ENCODE measurements at regions not wholly inside any gene's neighbourhood (a gene's known extent, or its start where the extent isn't known, plus 50 kb on each side); places are given as distances from the start of the nearest gene placed in this dataset.

GRCh38 chr3:70822669-70823068 is 510.2 kb upstream of the MDFIC2 start:
- H3K4me3 Mint-ChIP-seq (ENCODE audit: low read depth), result no peak overlapping the region
- no peak overlapping the region for H3K27ac Mint-ChIP-seq
- no peaks in the 10 kb centered on the region for H3K36me3 Mint-ChIP-seq (ENCODE audit: insufficient read depth)
- H3K9me3 Mint-ChIP-seq (ENCODE audit: low read depth), result peaks cover 3% of the 10 kb centered on the region
- H3K27me3 Mint-ChIP-seq, result no peaks in the 10 kb centered on the region
- TF ChIP-seq, protein P1, sequence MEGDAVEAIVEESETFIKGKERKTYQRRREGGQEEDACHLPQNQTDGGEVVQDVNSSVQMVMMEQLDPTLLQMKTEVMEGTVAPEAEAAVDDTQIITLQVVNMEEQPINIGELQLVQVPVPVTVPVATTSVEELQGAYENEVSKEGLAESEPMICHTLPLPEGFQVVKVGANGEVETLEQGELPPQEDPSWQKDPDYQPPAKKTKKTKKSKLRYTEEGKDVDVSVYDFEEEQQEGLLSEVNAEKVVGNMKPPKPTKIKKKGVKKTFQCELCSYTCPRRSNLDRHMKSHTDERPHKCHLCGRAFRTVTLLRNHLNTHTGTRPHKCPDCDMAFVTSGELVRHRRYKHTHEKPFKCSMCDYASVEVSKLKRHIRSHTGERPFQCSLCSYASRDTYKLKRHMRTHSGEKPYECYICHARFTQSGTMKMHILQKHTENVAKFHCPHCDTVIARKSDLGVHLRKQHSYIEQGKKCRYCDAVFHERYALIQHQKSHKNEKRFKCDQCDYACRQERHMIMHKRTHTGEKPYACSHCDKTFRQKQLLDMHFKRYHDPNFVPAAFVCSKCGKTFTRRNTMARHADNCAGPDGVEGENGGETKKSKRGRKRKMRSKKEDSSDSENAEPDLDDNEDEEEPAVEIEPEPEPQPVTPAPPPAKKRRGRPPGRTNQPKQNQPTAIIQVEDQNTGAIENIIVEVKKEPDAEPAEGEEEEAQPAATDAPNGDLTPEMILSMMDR (IDR thresholded peaks at IDR 0.05; ENCODE audit: unreplicated experiment), result no peak
- DNase-seq (ENCODE audit: low spot score, unreplicated experiment), result no peak
- H3K4me1 Mint-ChIP-seq (ENCODE audit: low read depth), result peaks cover 4% of the 10 kb centered on the region

GRCh38 chr3:70821602-70822001 is 509.2 kb upstream of the MDFIC2 start:
- no peak overlapping the region for H3K27ac Mint-ChIP-seq
- H3K9me3 Mint-ChIP-seq (ENCODE audit: low read depth), result peaks cover 6% of the 10 kb centered on the region
- H3K27me3 Mint-ChIP-seq, result no peaks in the 10 kb centered on the region
- DNase-seq (ENCODE audit: low spot score, unreplicated experiment), result no peak
- H3K4me1 Mint-ChIP-seq (ENCODE audit: low read depth), result peaks cover 4% of the 10 kb centered on the region
- H3K36me3 Mint-ChIP-seq (ENCODE audit: insufficient read depth), result no peaks in the 10 kb centered on the region
- TF ChIP-seq, protein P1 (IDR thresholded peaks at IDR 0.05; ENCODE audit: unreplicated experiment), result no peak
- H3K4me3 Mint-ChIP-seq (ENCODE audit: low read depth), result no peak overlapping the region

DNA sequence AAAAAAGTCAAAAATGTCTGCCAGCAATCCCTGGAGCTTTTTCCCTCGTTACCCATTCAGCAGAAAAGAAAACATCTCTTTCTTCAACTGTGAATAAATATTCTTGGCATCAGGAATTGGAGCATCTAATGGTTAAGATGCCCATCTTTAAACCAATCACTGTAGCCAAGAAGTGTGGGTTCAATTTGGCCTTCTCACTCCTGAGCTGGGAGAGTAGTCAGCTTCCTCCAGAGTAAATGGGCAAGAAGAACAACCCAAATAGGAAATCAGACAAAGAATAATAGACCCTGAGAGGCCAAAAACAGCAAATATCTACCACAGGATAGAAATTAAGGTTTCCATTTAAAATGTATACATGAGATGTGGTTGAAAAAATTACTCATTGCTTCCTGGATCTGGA is 508.0 kb upstream of the MDFIC2 start:
- H3K27me3 Mint-ChIP-seq, result no peaks in the 10 kb centered on the region
- TF ChIP-seq, protein P1 (IDR thresholded peaks at IDR 0.05; ENCODE audit: unreplicated experiment), result no peak
- no peaks in the 10 kb centered on the region for H3K36me3 Mint-ChIP-seq (ENCODE audit: insufficient read depth)

DNA sequence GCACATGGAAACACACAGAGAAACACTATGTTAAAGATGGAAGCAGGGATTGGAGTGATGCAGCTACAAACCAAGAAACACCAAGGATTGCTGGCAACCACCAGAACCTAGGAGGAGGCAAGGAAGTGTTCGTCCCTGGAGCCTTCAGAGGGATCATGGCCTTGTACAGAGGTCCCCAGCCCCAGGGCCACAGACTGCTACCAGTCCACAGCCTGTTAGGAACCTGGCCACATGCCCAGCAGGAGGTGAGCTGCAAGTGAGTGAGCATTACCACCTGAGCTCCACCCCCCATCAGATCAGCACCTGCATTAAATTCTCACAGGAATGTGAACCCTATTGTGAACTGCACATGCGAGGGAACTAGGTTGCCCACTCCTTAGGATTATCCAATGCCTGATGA is 505.7 kb upstream of the MDFIC2 start:
- TF ChIP-seq, protein P1 (IDR thresholded peaks at IDR 0.05; ENCODE audit: unreplicated experiment), result no peak
- H3K36me3 Mint-ChIP-seq (ENCODE audit: insufficient read depth), result no peaks in the 10 kb centered on the region

More for the DNA sequence above, 508.0 kb upstream of the MDFIC2 start:
- no peak overlapping the region for H3K27ac Mint-ChIP-seq
- no peak for DNase-seq (ENCODE audit: low spot score, unreplicated experiment)
- peaks cover 4% of the 10 kb centered on the region for H3K4me1 Mint-ChIP-seq (ENCODE audit: low read depth)
- H3K4me3 Mint-ChIP-seq (ENCODE audit: low read depth), result no peak overlapping the region
- H3K9me3 Mint-ChIP-seq (ENCODE audit: low read depth), result peaks cover 10% of the 10 kb centered on the region

DNA sequence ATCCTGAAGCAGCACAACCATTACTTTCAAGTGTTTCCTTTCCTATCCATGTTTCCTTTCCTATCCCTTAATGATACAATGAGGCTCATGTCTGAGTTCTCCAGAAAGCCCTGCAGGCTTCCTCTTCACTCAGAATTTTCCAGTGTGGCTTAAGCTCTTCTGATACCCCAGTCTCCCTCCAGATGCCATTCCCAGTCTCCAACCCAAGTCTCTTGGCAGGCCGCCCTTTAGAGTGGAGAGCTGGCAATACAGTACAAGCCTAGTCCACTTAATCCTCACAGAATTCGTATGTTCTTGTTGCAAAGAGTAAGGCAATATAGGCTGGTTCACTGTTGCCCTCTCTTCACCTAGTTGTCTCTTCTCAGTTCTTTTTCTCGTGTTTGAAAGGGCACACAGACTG is 503.9 kb upstream of the MDFIC2 start:
- Mint-ChIP-seq H3K9me3 (ENCODE audit: low read depth) (peaks cover 10% of the 10 kb centered on the region), H3K27me3 (no peaks in the 10 kb centered on the region), H3K27ac (no peak overlapping the region), H3K36me3 (ENCODE audit: insufficient read depth) (no peaks in the 10 kb centered on the region), H3K4me1 (ENCODE audit: low read depth) (no peaks in the 10 kb centered on the region), H3K4me3 (ENCODE audit: low read depth) (no peak overlapping the region)
- no peak for DNase-seq (ENCODE audit: low spot score, unreplicated experiment)
- TF ChIP-seq, protein P1 (IDR thresholded peaks at IDR 0.05; ENCODE audit: unreplicated experiment), result no peak

More for the DNA sequence above, 505.7 kb upstream of the MDFIC2 start:
- DNase-seq (ENCODE audit: low spot score, unreplicated experiment), result no peak
- Mint-ChIP-seq H3K4me1 (ENCODE audit: low read depth) (no peaks in the 10 kb centered on the region), H3K27me3 (no peaks in the 10 kb centered on the region), H3K27ac (no peak overlapping the region), H3K9me3 (ENCODE audit: low read depth) (peaks cover 10% of the 10 kb centered on the region), H3K4me3 (ENCODE audit: low read depth) (no peak overlapping the region)
